Spleen (tissue), 11 donors: ENCODE measurements at regions not wholly inside any gene's neighbourhood (a gene's known extent, or its start where the extent isn't known, plus 50 kb on each side); places are given as distances from the start of the nearest gene placed in this dataset.

ENCODE experiments used
- DNase-seq: peaks from one replicate; pipeline ENCODE4 v3.0.0-alpha.2; 2020
- H3K27ac ChIP-seq, 8 donors: fragments of 200-600 bp; sonication (generic) in 7 of 8; 1 replicate in 4 of 8; 2 replicates in 4 of 8; pipeline versions ENCODE4 v1.5.0 to v1.8.0; 2016 to 2021; ENCODE audit warnings: inconsistent platforms in 4 of 8, mild to moderate bottlenecking in 4 of 8, moderate library complexity in 1 of 8
- H3K27me3 ChIP-seq, 7 donors: fragments of 200-600 bp; sonication (generic) in 6 of 7; replicated peaks in 1 of 7; 1 replicate in 4 of 7; 2 replicates in 3 of 7; pipeline versions ENCODE4 v1.5.0 to v1.8.0; 2016 to 2021; ENCODE audit warnings: inconsistent platforms in 3 of 7, mild to moderate bottlenecking in 1 of 7
- H3K36me3 ChIP-seq, 6 donors: fragments of 200-600 bp; sonication (generic) in 5 of 6; 1 replicate in 4 of 6; 2 replicates in 2 of 6; pipeline versions ENCODE4 v1.5.0 to v1.8.0; 2016 to 2021; ENCODE audit warnings: inconsistent platforms in 2 of 6
- H3K4me1 ChIP-seq, 6 donors: fragments of 200-600 bp; sonication (generic) in 5 of 6; 1 replicate in 3 of 6; 2 replicates in 3 of 6; pipeline versions ENCODE4 v1.5.0 to v1.8.0; 2016 to 2021; ENCODE audit warnings: inconsistent platforms in 3 of 6
- H3K4me3 ChIP-seq, 8 donors: fragments of 200-600 bp; sonication (generic) in 7 of 8; 1 replicate in 4 of 8; 2 replicates in 4 of 8; pipeline versions ENCODE4 v1.5.0 to v1.8.0; 2016 to 2021; ENCODE audit warnings: inconsistent platforms in 4 of 8, mild to moderate bottlenecking in 4 of 8, moderate library complexity in 2 of 8
- H3K9me3 ChIP-seq, 8 donors: fragments of 200-600 bp; sonication (generic) in 7 of 8; 1 replicate in 4 of 8; 2 replicates in 4 of 8; pipeline versions ENCODE4 v1.5.0 to v1.8.0; 2016 to 2021; ENCODE audit warnings: inconsistent platforms in 4 of 8
- POLR2A ChIP-seq, 3 donors: fragments of 450-650 bp; IDR thresholded peaks; one replicate each; pipeline ENCODE4 v1.5.1; 2017; ENCODE audit warnings: antibody characterized with exemption in 3 of 3, mild to moderate bottlenecking in 1 of 3
- POLR2AphosphoS5 ChIP-seq, 3 donors: sonication (generic); formaldehyde crosslinking; IDR thresholded peaks; one replicate each; pipeline ENCODE4 v1.5.1; 2017; ENCODE audit warnings: antibody characterized with exemption in 3 of 3
- WGBS, 5 donors: extraction: QIAGEN DNeasy Blood & Tissue Kit in 3 of 5; methylation state at CpG; one replicate each; pipeline versions ENCODE4 v1.1.5 to v1.1.7; 2013 to 2018; 5-methylcytosine and 5-hydroxymethylcytosine counted together
- intact Hi-C: fragments of 100-400 bp; cut with DNase I; formaldehyde crosslinking; loops from one replicate; pipeline ENCODE4 v1.15.0; 2023; ENCODE audit warnings: low total_unique reads
- TF ChIP-seq, protein P1 (sequence below), 11 experiments: fragments of 200-600 bp in 7 of 11; fragments of 450-650 bp in 4 of 11; sonication (generic) in 4 of 11; IDR thresholded peaks in 8 of 11; conservative IDR thresholded peaks in 3 of 11; 1 replicate in 7 of 11; 2 replicates in 4 of 11; pipeline versions ENCODE4 v1.4.0 to v1.8.0; 2016 to 2021; ENCODE audit warnings: antibody characterized with exemption in 11 of 11, inconsistent platforms in 4 of 11, mild to moderate bottlenecking in 1 of 11
- donor health status: healthy with polysubstance abuse.
- donor health status: DM: no; HTN: no; CAD: no; lungs with moderate emphysema.
- donor health status: DM: no; HTN: no; CAD: no.
- donor health status: Bipolar disorder and iron deficiency.
- donor health status: healthy.
- donor health status: DM: no; HTN: no; CAD: no.
- donor health status: DM: yes; HTN: yes; CAD: no.

DNA sequence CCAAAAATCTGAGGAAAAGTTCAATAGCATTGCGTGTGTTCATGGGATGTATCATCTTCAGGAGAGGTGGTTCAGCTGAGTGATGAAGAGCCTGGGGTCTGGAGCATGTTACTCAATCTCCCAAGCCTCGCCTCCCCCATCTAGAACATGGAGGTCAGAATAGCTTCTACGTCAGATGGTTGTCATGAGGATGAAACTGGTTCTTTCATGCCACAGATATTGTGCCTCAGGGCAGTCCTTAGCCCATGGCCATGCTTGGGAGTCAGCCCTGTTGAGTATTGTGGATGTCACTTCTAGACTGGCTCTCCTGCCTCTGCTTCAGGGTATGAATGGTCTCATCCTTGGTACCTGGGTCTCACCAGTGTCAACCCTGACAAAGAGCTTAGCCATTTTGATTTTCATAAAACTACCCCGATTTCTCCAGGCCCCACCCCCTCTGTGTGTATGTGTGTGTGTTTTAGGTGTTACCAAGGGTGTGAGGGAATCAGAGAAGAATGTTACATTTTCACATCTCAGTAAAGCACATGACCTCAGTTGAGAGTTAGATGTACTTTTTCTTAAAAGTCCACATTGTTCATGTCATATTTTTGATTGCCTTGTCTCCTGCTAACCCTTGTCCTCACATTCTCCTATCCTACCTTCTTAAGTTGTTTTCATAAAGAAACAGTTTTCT is 97.8 kb upstream of the CD180 start:
- Histone ChIP-seq H3K9me3 (no peaks in the 10 kb centered on the region), H3K36me3 (no peaks in the 10 kb centered on the region), H3K27ac (no peak overlapping the region), H3K4me1 (peaks cover 0 to 3% (median 0%) of the 10 kb centered on the region in 6 donors), H3K27me3 (no peaks in the 10 kb centered on the region), H3K4me3 (no peak overlapping the region)
- WGBS, 5 donors: 90 to 97% (median 93%) methylated on average over 4 of the region's 4 CpGs
- TF ChIP-seq, protein P1, sequence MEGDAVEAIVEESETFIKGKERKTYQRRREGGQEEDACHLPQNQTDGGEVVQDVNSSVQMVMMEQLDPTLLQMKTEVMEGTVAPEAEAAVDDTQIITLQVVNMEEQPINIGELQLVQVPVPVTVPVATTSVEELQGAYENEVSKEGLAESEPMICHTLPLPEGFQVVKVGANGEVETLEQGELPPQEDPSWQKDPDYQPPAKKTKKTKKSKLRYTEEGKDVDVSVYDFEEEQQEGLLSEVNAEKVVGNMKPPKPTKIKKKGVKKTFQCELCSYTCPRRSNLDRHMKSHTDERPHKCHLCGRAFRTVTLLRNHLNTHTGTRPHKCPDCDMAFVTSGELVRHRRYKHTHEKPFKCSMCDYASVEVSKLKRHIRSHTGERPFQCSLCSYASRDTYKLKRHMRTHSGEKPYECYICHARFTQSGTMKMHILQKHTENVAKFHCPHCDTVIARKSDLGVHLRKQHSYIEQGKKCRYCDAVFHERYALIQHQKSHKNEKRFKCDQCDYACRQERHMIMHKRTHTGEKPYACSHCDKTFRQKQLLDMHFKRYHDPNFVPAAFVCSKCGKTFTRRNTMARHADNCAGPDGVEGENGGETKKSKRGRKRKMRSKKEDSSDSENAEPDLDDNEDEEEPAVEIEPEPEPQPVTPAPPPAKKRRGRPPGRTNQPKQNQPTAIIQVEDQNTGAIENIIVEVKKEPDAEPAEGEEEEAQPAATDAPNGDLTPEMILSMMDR (IDR thresholded peaks at IDR 0.05 in 8 of 11, conservative IDR thresholded peaks at IDR 0.05 in 3 of 11): no peak
- TF ChIP-seq POLR2AphosphoS5 (IDR thresholded peaks at IDR 0.05) (no peak), POLR2A (IDR thresholded peaks at IDR 0.05) (no peak)
- intact Hi-C loops: no loop called here
- DNase-seq: no peak

DNA sequence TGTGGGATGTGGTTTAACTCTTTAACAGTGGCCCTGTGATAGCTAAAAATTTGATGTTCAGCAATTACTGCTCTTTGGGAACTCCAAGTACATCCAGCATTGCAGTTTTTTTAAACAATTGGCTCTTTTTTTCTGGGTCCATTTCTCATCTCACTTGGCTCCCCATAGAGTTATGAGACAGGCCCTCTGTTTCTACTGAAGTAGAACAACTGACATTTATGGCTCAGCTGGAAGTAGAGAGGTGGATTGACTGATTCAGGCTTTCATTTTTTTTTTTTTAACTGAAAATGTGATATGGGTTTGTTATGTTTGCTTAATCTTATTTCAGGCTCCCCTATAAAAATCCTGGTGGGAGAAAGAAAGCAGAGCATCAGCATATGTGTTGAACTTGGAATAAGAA is 96.6 kb upstream of the CD180 start:
- intact Hi-C loops: no loop called here
- peaks cover 0 to 10% (median 0%) of the 10 kb centered on the region in 6 donors for H3K4me1 ChIP-seq
- H3K27me3 ChIP-seq: no peaks in the 10 kb centered on the region
- no peaks in the 10 kb centered on the region for H3K36me3 ChIP-seq
- H3K4me3 ChIP-seq: no peak overlapping the region
- TF ChIP-seq POLR2A (IDR thresholded peaks at IDR 0.05) (no peak), POLR2AphosphoS5 (IDR thresholded peaks at IDR 0.05) (no peak)
- TF ChIP-seq, protein P1 (IDR thresholded peaks at IDR 0.05 in 8 of 11, conservative IDR thresholded peaks at IDR 0.05 in 3 of 11): no peak
- no peak overlapping the region for H3K27ac ChIP-seq
- no peak for DNase-seq
- H3K9me3 ChIP-seq: no peaks in the 10 kb centered on the region

DNA sequence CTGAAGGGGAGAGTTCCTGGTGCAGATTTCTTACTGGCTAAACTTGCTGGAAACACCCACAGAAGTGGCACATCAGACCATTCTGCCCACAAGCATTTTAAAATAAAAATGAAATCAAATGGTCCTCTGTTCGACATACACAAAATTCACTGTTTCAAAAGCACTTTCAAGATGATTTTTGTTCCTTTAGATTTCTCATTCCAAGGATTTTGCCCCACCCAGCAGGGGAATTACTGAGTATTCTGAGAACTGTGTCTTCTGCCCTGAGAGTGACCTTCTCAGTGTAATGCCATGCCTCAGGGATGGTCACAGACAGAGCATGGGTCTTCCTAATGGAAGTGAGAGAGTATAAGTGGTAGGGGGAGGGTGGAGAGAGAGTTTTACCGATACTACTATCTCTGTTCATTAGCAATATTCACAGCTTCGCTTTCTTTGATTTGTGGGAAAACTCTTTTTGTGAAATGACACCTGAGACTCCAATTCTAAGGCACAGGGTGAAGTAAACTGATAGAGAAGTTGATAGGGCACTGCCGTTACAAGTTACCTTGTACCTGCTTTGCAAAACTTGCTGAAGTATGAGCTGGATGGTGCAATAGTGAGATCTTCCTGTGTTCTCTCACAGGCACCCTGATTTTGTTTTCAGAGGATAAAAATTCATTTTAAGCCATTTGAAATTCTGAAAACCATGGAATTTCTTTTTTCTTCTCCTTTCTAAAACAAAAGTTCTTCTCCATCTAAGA is 95.8 kb upstream of the CD180 start:
- Histone ChIP-seq H3K9me3 (no peaks in the 10 kb centered on the region), H3K36me3 (no peaks in the 10 kb centered on the region), H3K27ac (no peak overlapping the region), H3K4me1 (peaks cover 0 to 13% (median 0%) of the 10 kb centered on the region in 6 donors), H3K27me3 (no peaks in the 10 kb centered on the region), H3K4me3 (no peak overlapping the region)
- intact Hi-C loops: no loop called here
- 80 to 91% (median 84%) methylated on average over 4 of the region's 4 CpGs for WGBS, 5 donors
- TF ChIP-seq, protein P1 (IDR thresholded peaks at IDR 0.05 in 8 of 11, conservative IDR thresholded peaks at IDR 0.05 in 3 of 11): no peak
- TF ChIP-seq POLR2AphosphoS5 (IDR thresholded peaks at IDR 0.05) (no peak), POLR2A (IDR thresholded peaks at IDR 0.05) (no peak)
- DNase-seq: no peak

DNA sequence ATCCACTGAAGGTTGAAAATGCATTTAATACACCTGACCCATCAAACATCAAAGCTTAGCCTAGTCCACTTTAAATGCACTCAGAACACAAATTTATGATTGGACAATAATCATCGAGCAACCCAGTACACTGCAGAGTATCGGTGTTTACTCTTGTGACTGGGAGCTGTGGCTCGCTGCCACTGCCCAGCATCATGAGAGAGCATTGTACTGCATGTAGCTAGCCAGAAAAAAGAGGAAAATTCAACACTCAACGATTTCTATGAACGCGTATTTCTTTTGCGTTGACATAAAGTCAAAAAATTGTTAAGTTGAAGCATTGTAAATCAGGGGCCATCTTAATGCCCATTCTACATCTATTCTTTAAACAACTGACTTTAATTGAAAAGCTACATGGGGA is 95.1 kb upstream of the CD180 start:
- TF ChIP-seq, protein P1 (IDR thresholded peaks at IDR 0.05 in 8 of 11, conservative IDR thresholded peaks at IDR 0.05 in 3 of 11): no peak
- no peak for TF ChIP-seq POLR2AphosphoS5 (IDR thresholded peaks at IDR 0.05)
- TF ChIP-seq POLR2A (IDR thresholded peaks at IDR 0.05): no peak
- no peaks in the 10 kb centered on the region for H3K36me3 ChIP-seq
- intact Hi-C loops: no loop called here
- no peak overlapping the region for H3K27ac ChIP-seq
- DNase-seq: no peak
- H3K27me3 ChIP-seq: no peaks in the 10 kb centered on the region
- H3K4me1 ChIP-seq: peaks cover 0 to 13% (median 0%) of the 10 kb centered on the region in 6 donors
- H3K4me3 ChIP-seq: no peak overlapping the region
- 91 to 96% (median 95%) methylated on average over 7 of the region's 7 CpGs for WGBS, 5 donors
- H3K9me3 ChIP-seq: no peaks in the 10 kb centered on the region
